WTC11 (cell line): ENCODE measurements at regions not wholly inside any gene's neighbourhood (a gene's known extent, or its start where the extent isn't known, plus 50 kb on each side); places are given as distances from the start of the nearest gene placed in this dataset.

ENCODE experiments used
- ATAC-seq: fragments of 200-7000 bp; cut with Tn5 transposase; 2 replicates; pipeline ENCODE4 v1.10.0; 2021; ENCODE audit warnings: mild to moderate bottlenecking, moderate library complexity
- CTCF ChIA-PET: fragments of 300-600 bp; sonication (Branson Sonifier 250); formaldehyde crosslinking; loops from one replicate; lab custom pipeline; 2021; ENCODE audit warnings: antibody characterized with exemption; lab: Charles Lee
- POLR2A ChIA-PET: fragments of 350-600 bp; sonication (Branson Sonifier 250); formaldehyde crosslinking; loops from one replicate; lab custom pipeline; 2021; ENCODE audit warnings: antibody characterized with exemption; lab: Charles Lee
- DNase-seq: peaks from one replicate; pipeline ENCODE4 v3.0.0; 2021; ENCODE audit warnings: low spot score
- H3K27ac Mint-ChIP-seq: 2 replicates; pipeline ENCODE4 v1.8.0; 2021; ENCODE audit warnings: mixed read lengths
- H3K27me3 Mint-ChIP-seq: 2 replicates; pipeline ENCODE4 v1.8.0; 2021; ENCODE audit warnings: low read depth, mild to moderate bottlenecking, moderate library complexity, mixed read lengths
- H3K36me3 Mint-ChIP-seq: 2 replicates; pipeline ENCODE4 v1.8.0; 2021; ENCODE audit warnings: mixed read lengths
- H3K4me1 Mint-ChIP-seq: 2 replicates; pipeline ENCODE4 v1.8.0; 2022; ENCODE audit warnings: mixed read lengths
- H3K4me3 Mint-ChIP-seq: 2 replicates; pipeline ENCODE4 v1.8.0; 2021; ENCODE audit warnings: mild to moderate bottlenecking, moderate library complexity, mixed read lengths
- H3K9me3 Mint-ChIP-seq: 2 replicates; pipeline ENCODE4 v1.8.0; 2021; ENCODE audit warnings: mixed read lengths
- ATF1 ChIP-seq: sonication (generic); formaldehyde crosslinking; IDR thresholded peaks from 2 replicates; pipeline ENCODE4 v1.8.1; 2023; ENCODE audit warnings: mild to moderate bottlenecking, moderate library complexity, missing genetic modification reagents
- E2F4 ChIP-seq: sonication (generic); formaldehyde crosslinking; IDR thresholded peaks from 2 replicates; pipeline ENCODE4 v1.8.1; 2022; ENCODE audit warnings: low read depth, mild to moderate bottlenecking, moderate library complexity, missing genetic modification reagents, borderline replicate concordance
- GABPB1 ChIP-seq: sonication (generic); formaldehyde crosslinking; IDR thresholded peaks from 2 replicates; pipeline ENCODE4 v1.8.1; 2023; ENCODE audit warnings: mild to moderate bottlenecking, missing genetic modification reagents
- GRHL2 ChIP-seq: fragments of 250-450 bp; sonication (Bioruptor Pico); IDR thresholded peaks from 2 replicates; pipeline ENCODE4 v1.8.0; 2022; ENCODE audit warnings: mild to moderate bottlenecking, moderate library complexity; ENCODE audit not compliant: insufficient replicate concordance, severe bottlenecking
- IRF2 ChIP-seq: sonication (generic); formaldehyde crosslinking; IDR thresholded peaks from 2 replicates; pipeline ENCODE4 v1.8.0; 2022; ENCODE audit warnings: low read depth, missing genetic modification reagents, borderline replicate concordance
- NFYB ChIP-seq: sonication (generic); formaldehyde crosslinking; conservative IDR thresholded peaks from 2 replicates; pipeline ENCODE4 v1.8.0; 2022; ENCODE audit warnings: low read depth, missing genetic modification reagents
- PRRX2 ChIP-seq: fragments of 250-450 bp; sonication (Bioruptor Pico); IDR thresholded peaks from 2 replicates; pipeline ENCODE4 v1.8.0; 2021; ENCODE audit warnings: mild to moderate bottlenecking
- TCF7 ChIP-seq: sonication (generic); formaldehyde crosslinking; IDR thresholded peaks from 2 replicates; pipeline ENCODE4 v1.8.0; 2022; ENCODE audit warnings: mild to moderate bottlenecking, low read depth, missing genetic modification reagents, moderate library complexity
- ZNF121 ChIP-seq: sonication (generic); formaldehyde crosslinking; IDR thresholded peaks from 2 replicates; pipeline ENCODE4 v1.8.0; 2023; ENCODE audit warnings: missing genetic modification reagents
- ZNF396 ChIP-seq: fragments of 250-450 bp; sonication (Bioruptor Pico); IDR thresholded peaks from 2 replicates; pipeline ENCODE4 v1.8.0; 2021; ENCODE audit warnings: mild to moderate bottlenecking, moderate library complexity, borderline replicate concordance
- TF ChIP-seq, protein P1 (sequence below): sonication (generic); formaldehyde crosslinking; IDR thresholded peaks from 2 replicates; pipeline ENCODE4 v1.8.0; 2022; ENCODE audit warnings: mild to moderate bottlenecking, missing genetic modification reagents
- TF ChIP-seq, protein P2 (sequence below): sonication (generic); formaldehyde crosslinking; IDR thresholded peaks from 2 replicates; pipeline ENCODE4 v1.8.1; 2023; ENCODE audit warnings: mild to moderate bottlenecking, missing genetic modification reagents, borderline replicate concordance
- TF ChIP-seq, protein P3 (sequence below): sonication (generic); formaldehyde crosslinking; IDR thresholded peaks from 2 replicates; pipeline ENCODE4 v1.8.1; 2023; ENCODE audit warnings: mild to moderate bottlenecking, missing genetic modification reagents, moderate library complexity
- TF ChIP-seq, protein P4 (sequence below): sonication (generic); formaldehyde crosslinking; IDR thresholded peaks from 2 replicates; pipeline ENCODE4 v1.8.1; 2023; ENCODE audit warnings: mild to moderate bottlenecking, missing genetic modification reagents
- TF ChIP-seq, protein P5 (sequence below): sonication (generic); formaldehyde crosslinking; IDR thresholded peaks from 2 replicates; pipeline ENCODE4 v1.8.1; 2022; ENCODE audit warnings: mild to moderate bottlenecking, moderate library complexity, missing genetic modification reagents
- TF ChIP-seq, protein P6 (sequence below): sonication (generic); formaldehyde crosslinking; IDR thresholded peaks from 2 replicates; pipeline ENCODE4 v1.8.0; 2023; ENCODE audit warnings: missing genetic modification reagents, mild to moderate bottlenecking, borderline replicate concordance
- TF ChIP-seq, protein P7 (sequence below): sonication (generic); formaldehyde crosslinking; conservative IDR thresholded peaks from 2 replicates; pipeline ENCODE4 v1.8.1; 2023; ENCODE audit warnings: mild to moderate bottlenecking, low read depth, missing genetic modification reagents, moderate library complexity

DNA sequence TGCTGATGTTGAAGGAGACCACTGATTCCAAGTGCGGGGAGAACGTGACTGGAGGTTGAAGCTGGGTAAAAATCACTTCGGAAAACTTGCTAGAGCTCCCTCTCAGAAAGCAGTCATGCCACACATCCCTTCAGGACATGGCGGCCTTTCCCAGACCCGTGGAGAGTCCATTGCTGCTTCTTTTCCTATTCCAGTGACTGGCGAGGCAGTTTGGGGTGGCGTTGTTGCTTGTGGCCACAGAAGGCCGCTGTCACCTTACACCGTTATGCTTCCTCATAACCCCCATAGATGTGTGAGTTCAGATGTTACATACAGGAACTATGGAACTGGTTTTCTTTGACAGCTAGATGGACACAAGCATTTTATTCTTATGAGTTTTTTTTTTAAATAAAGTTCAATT lies 235.6 kb upstream of the POM121L12 start:
- H3K4me1 Mint-ChIP-seq, result no peaks in the 10 kb centered on the region
- ChIA-PET POLR2A (no interaction called here), CTCF (no interaction called here)
- ATAC-seq (no peak), DNase-seq (no peak)
- no peaks in the 10 kb centered on the region for H3K27me3 Mint-ChIP-seq
- TF ChIP-seq GRHL2 (no peak), E2F4 (no peak), ATF1 (CRISPR knock-in tag) (no peak), PRRX2 (CRISPR knock-in tag) (no peak), GABPB1 (CRISPR knock-in tag) (no peak), TCF7 (no peak), ZNF121 (CRISPR knock-in tag) (no peak), IRF2 (CRISPR knock-in tag) (no peak), ZNF396 (no peak), NFYB (CRISPR knock-in tag) (no peak)
- TF ChIP-seq, protein P1, sequence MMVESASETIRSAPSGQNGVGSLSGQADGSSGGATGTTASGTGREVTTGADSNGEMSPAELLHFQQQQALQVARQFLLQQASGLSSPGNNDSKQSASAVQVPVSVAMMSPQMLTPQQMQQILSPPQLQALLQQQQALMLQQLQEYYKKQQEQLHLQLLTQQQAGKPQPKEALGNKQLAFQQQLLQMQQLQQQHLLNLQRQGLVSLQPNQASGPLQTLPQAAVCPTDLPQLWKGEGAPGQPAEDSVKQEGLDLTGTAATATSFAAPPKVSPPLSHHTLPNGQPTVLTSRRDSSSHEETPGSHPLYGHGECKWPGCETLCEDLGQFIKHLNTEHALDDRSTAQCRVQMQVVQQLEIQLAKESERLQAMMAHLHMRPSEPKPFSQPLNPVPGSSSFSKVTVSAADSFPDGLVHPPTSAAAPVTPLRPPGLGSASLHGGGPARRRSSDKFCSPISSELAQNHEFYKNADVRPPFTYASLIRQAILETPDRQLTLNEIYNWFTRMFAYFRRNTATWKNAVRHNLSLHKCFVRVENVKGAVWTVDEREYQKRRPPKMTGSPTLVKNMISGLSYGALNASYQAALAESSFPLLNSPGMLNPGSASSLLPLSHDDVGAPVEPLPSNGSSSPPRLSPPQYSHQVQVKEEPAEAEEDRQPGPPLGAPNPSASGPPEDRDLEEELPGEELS (CRISPR knock-in tag), result no peak
- TF ChIP-seq, protein P2, sequence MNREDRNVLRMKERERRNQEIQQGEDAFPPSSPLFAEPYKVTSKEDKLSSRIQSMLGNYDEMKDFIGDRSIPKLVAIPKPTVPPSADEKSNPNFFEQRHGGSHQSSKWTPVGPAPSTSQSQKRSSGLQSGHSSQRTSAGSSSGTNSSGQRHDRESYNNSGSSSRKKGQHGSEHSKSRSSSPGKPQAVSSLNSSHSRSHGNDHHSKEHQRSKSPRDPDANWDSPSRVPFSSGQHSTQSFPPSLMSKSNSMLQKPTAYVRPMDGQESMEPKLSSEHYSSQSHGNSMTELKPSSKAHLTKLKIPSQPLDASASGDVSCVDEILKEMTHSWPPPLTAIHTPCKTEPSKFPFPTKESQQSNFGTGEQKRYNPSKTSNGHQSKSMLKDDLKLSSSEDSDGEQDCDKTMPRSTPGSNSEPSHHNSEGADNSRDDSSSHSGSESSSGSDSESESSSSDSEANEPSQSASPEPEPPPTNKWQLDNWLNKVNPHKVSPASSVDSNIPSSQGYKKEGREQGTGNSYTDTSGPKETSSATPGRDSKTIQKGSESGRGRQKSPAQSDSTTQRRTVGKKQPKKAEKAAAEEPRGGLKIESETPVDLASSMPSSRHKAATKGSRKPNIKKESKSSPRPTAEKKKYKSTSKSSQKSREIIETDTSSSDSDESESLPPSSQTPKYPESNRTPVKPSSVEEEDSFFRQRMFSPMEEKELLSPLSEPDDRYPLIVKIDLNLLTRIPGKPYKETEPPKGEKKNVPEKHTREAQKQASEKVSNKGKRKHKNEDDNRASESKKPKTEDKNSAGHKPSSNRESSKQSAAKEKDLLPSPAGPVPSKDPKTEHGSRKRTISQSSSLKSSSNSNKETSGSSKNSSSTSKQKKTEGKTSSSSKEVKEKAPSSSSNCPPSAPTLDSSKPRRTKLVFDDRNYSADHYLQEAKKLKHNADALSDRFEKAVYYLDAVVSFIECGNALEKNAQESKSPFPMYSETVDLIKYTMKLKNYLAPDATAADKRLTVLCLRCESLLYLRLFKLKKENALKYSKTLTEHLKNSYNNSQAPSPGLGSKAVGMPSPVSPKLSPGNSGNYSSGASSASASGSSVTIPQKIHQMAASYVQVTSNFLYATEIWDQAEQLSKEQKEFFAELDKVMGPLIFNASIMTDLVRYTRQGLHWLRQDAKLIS (CRISPR knock-in tag), result no peak
- TF ChIP-seq, protein P3, sequence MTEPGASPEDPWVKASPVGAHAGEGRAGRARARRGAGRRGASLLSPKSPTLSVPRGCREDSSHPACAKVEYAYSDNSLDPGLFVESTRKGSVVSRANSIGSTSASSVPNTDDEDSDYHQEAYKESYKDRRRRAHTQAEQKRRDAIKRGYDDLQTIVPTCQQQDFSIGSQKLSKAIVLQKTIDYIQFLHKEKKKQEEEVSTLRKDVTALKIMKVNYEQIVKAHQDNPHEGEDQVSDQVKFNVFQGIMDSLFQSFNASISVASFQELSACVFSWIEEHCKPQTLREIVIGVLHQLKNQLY (CRISPR knock-in tag), result no peak
- TF ChIP-seq, protein P4, sequence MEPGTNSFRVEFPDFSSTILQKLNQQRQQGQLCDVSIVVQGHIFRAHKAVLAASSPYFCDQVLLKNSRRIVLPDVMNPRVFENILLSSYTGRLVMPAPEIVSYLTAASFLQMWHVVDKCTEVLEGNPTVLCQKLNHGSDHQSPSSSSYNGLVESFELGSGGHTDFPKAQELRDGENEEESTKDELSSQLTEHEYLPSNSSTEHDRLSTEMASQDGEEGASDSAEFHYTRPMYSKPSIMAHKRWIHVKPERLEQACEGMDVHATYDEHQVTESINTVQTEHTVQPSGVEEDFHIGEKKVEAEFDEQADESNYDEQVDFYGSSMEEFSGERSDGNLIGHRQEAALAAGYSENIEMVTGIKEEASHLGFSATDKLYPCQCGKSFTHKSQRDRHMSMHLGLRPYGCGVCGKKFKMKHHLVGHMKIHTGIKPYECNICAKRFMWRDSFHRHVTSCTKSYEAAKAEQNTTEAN (CRISPR knock-in tag), result no peak
- TF ChIP-seq, protein P5, sequence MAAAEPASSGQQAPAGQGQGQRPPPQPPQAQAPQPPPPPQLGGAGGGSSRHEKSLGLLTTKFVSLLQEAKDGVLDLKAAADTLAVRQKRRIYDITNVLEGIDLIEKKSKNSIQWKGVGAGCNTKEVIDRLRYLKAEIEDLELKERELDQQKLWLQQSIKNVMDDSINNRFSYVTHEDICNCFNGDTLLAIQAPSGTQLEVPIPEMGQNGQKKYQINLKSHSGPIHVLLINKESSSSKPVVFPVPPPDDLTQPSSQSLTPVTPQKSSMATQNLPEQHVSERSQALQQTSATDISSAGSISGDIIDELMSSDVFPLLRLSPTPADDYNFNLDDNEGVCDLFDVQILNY (CRISPR knock-in tag), result no peak
- TF ChIP-seq, protein P6, sequence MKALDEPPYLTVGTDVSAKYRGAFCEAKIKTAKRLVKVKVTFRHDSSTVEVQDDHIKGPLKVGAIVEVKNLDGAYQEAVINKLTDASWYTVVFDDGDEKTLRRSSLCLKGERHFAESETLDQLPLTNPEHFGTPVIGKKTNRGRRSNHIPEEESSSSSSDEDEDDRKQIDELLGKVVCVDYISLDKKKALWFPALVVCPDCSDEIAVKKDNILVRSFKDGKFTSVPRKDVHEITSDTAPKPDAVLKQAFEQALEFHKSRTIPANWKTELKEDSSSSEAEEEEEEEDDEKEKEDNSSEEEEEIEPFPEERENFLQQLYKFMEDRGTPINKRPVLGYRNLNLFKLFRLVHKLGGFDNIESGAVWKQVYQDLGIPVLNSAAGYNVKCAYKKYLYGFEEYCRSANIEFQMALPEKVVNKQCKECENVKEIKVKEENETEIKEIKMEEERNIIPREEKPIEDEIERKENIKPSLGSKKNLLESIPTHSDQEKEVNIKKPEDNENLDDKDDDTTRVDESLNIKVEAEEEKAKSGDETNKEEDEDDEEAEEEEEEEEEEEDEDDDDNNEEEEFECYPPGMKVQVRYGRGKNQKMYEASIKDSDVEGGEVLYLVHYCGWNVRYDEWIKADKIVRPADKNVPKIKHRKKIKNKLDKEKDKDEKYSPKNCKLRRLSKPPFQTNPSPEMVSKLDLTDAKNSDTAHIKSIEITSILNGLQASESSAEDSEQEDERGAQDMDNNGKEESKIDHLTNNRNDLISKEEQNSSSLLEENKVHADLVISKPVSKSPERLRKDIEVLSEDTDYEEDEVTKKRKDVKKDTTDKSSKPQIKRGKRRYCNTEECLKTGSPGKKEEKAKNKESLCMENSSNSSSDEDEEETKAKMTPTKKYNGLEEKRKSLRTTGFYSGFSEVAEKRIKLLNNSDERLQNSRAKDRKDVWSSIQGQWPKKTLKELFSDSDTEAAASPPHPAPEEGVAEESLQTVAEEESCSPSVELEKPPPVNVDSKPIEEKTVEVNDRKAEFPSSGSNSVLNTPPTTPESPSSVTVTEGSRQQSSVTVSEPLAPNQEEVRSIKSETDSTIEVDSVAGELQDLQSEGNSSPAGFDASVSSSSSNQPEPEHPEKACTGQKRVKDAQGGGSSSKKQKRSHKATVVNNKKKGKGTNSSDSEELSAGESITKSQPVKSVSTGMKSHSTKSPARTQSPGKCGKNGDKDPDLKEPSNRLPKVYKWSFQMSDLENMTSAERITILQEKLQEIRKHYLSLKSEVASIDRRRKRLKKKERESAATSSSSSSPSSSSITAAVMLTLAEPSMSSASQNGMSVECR (CRISPR knock-in tag), result no peak
- TF ChIP-seq, protein P7, sequence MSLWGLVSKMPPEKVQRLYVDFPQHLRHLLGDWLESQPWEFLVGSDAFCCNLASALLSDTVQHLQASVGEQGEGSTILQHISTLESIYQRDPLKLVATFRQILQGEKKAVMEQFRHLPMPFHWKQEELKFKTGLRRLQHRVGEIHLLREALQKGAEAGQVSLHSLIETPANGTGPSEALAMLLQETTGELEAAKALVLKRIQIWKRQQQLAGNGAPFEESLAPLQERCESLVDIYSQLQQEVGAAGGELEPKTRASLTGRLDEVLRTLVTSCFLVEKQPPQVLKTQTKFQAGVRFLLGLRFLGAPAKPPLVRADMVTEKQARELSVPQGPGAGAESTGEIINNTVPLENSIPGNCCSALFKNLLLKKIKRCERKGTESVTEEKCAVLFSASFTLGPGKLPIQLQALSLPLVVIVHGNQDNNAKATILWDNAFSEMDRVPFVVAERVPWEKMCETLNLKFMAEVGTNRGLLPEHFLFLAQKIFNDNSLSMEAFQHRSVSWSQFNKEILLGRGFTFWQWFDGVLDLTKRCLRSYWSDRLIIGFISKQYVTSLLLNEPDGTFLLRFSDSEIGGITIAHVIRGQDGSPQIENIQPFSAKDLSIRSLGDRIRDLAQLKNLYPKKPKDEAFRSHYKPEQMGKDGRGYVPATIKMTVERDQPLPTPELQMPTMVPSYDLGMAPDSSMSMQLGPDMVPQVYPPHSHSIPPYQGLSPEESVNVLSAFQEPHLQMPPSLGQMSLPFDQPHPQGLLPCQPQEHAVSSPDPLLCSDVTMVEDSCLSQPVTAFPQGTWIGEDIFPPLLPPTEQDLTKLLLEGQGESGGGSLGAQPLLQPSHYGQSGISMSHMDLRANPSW, result no peak
- H3K36me3 Mint-ChIP-seq, result no peaks in the 10 kb centered on the region; the same call in 1 of the 2 replicates
- H3K9me3 Mint-ChIP-seq, result peaks cover 17% of the 10 kb centered on the region
- no peak overlapping the region for H3K27ac Mint-ChIP-seq
- no peak overlapping the region for H3K4me3 Mint-ChIP-seq
